ENCODE measurements at regions not wholly inside any gene's neighbourhood (a gene's known extent, or its start where the extent isn't known, plus 50 kb on each side); places are given as distances from the start of the nearest gene placed in this dataset.

DNA sequence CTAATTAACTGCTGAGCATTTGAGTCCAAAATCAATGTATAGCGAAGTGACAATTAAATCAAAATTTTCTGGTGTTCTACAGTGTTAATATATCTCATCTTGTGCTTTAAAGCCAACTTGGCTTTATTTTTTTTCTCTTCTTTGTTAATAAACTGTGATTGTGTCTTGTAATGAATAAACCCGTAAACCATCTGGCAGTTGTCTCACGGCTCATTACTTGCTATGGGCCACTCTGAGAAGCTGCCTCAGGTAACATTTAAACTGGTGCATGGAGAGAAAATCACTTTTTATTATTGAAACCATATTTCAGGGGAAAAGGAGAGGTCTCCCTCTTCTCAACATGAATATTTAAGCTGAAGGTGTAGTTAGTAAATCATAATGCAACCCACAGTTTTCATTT lies 694.0 kb downstream of the KCTD8 start:
- no peak for DNase-seq (ENCODE audit: insufficient read length, low spot score)
- TF ChIP-seq POLR2A (IDR thresholded peaks at IDR 0.05; ENCODE audit: low read depth, low read length) = no peak
- FAIRE-seq = no peak

- no peak for DNase-seq (ENCODE audit: insufficient read length, low spot score)
- no peak for TF ChIP-seq POLR2A (IDR thresholded peaks at IDR 0.05; ENCODE audit: low read depth, low read length)
- FAIRE-seq = no peak
Measured at GRCh38 chr4:43757147-43757546, 691.5 kb downstream of the KCTD8 start.

DNA sequence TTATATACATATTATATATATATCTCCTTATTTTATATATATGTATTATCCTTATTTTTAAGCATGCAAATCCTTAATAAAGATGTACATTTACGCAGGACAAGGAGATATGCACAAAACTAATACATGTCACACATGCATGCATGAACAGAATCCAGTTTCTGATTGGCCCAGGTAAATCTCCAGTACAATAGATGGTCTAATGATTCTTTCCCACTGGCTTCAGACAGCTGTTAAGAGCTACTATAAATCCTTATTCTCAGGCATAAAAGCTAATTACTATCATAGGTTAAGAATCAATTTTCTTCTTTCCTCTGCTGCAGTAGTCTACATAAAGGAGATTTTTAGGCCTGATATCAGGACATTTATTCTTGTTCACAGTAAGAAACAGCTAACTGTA lies 689.8 kb downstream of the KCTD8 start:
- FAIRE-seq (no peak), DNase-seq (ENCODE audit: insufficient read length, low spot score) (no peak)
- no peak for TF ChIP-seq POLR2A (IDR thresholded peaks at IDR 0.05; ENCODE audit: low read depth, low read length)

DNA sequence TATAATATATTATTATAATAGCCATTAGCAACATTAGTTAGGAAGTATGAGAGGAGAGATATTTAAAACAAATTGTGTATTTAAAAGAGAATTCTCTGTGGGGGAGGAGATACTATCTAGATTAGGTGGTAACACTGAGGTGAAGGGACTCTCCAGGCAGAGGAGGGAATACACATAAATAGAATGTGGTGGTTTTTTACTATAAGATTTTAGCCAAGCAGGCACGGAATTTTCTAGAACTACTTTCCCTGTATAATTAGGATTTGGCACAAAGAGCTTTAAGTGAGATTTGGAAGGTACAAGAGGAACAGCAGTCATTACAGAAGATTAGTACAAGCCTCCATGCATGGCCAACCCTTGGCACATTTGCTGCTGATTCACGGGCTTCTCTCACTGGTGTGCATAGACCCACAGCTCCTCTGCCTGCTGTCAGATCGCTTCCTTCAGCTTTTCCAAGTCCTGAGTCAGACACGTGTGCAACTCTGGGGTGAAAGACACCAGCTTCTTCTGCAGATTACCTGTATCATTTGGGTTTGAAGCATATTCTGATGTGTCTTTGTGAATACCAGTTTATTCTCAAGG lies 685.5 kb downstream of the KCTD8 start:
- FAIRE-seq = no peak
- TF ChIP-seq POLR2A (IDR thresholded peaks at IDR 0.05; ENCODE audit: low read depth, low read length) = no peak
- no peak for DNase-seq (ENCODE audit: insufficient read length, low spot score)

- DNase-seq (ENCODE audit: insufficient read length, low spot score) (no peak), FAIRE-seq (no peak)
- TF ChIP-seq POLR2A (IDR thresholded peaks at IDR 0.05; ENCODE audit: low read depth, low read length) = no peak
Measured at GRCh38 chr4:43765514-43765913, 683.1 kb downstream of the KCTD8 start.

GRCh38 chr4:43766648-43767047 lies 682.0 kb downstream of the KCTD8 start:
- DNase-seq (ENCODE audit: insufficient read length, low spot score) (no peak), FAIRE-seq (no peak)
- TF ChIP-seq POLR2A (IDR thresholded peaks at IDR 0.05; ENCODE audit: low read depth, low read length) = no peak

- DNase-seq (ENCODE audit: insufficient read length, low spot score) (no peak), FAIRE-seq (no peak)
- no peak for TF ChIP-seq POLR2A (IDR thresholded peaks at IDR 0.05; ENCODE audit: low read depth, low read length)
Measured at GRCh38 chr4:43776371-43776770, 672.2 kb downstream of the KCTD8 start.

DNA sequence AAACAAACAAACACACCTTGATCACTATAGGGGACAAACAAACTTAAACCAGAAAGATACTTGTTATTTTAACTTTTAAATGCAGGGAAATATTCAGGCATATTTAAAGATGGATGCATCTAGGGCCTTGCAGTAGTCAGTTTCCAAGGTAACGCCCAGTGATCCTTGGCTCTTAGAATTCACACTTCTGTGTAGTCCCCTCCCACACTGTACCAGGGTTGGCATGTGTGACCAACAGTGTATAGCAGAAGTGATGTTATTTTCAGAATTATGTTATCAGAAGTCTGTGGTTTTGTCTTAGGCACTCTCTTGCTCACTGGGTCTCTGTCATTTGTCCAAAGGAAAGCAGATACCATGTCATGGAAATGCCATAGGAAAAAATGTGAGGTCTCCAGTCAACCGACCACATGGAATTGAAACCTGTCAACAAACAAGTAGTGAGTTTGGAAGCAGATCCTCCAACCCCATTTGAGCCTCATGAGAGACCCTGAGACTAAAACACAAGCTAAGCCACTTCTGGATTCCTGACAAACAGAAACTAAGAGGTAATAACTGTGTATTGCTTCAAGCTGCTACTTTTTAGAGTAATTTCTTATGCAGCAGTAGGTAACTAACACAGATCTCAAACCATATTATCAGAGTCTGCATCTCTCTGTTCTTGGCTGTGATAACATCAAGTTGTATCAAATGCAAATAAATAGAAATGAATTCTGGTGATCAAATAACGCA lies 670.3 kb downstream of the KCTD8 start:
- TF ChIP-seq POLR2A (IDR thresholded peaks at IDR 0.05; ENCODE audit: low read depth, low read length) = no peak
- FAIRE-seq = no peak
- DNase-seq (ENCODE audit: insufficient read length, low spot score) = no peak

GRCh38 chr4:43781125-43781524 lies 667.5 kb downstream of the KCTD8 start:
- TF ChIP-seq POLR2A (IDR thresholded peaks at IDR 0.05; ENCODE audit: low read depth, low read length) = no peak
- FAIRE-seq = no peak
- no peak for DNase-seq (ENCODE audit: insufficient read length, low spot score)

DNA sequence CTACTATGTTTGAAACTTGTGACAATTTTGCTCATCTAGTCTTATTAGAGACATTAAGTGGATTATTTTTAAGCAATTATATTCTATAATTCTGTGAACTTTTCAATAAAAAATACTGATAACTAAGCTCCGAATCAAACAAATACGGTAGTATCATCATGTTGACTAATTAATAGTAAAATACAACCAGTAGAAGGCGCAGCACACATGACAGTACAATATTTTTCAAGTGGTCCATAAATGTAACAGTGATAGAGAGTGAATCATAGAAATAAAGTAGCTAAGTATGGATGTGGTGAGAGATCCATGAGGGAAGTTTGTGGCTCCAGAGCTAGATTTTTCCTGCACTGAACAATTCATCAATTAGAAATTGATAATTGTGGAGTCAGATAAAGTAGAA lies 666.2 kb downstream of the KCTD8 start:
- DNase-seq (ENCODE audit: insufficient read length, low spot score) (no peak), FAIRE-seq (no peak)
- TF ChIP-seq POLR2A (IDR thresholded peaks at IDR 0.05; ENCODE audit: low read depth, low read length) = no peak

GRCh38 chr4:43816116-43816515 lies 632.5 kb downstream of the KCTD8 start:
- FAIRE-seq = no peak
- no peak for TF ChIP-seq POLR2A (IDR thresholded peaks at IDR 0.05; ENCODE audit: low read depth, low read length)
- DNase-seq (ENCODE audit: insufficient read length, low spot score) = no peak

DNA sequence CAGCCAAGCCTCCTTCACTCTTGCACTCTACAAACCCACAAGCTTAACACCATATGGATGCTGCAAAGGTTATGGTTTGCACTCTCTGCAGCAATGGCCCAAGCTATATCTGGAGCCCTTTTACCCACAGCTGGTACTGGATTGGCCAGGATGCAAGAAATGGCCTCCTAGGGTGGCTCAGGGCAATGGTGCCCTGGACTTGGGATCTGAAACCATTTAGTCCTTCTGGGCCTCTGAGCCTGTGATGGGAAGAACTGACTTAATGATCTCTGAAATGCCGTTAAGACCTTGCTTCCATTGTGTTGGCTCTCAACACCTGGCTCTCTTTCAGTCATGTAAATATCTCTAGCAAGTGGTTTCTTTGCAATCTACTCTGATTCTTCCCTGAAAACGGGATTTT lies 626.0 kb downstream of the KCTD8 start:
- no peak for TF ChIP-seq POLR2A (IDR thresholded peaks at IDR 0.05; ENCODE audit: low read depth, low read length)
- DNase-seq (ENCODE audit: insufficient read length, low spot score) (no peak), FAIRE-seq (no peak)

- no peak for DNase-seq (ENCODE audit: insufficient read length, low spot score)
Measured at GRCh38 chr4:43835869-43836268, 612.7 kb downstream of the KCTD8 start.

GRCh38 chr4:43837171-43837570 lies 611.4 kb downstream of the KCTD8 start:
- TF ChIP-seq POLR2A (IDR thresholded peaks at IDR 0.05; ENCODE audit: low read depth, low read length) = no peak
- DNase-seq (ENCODE audit: insufficient read length, low spot score) = no peak
- no peak for FAIRE-seq

More at GRCh38 chr4:43835869-43836268, 612.7 kb downstream of the KCTD8 start:
- no peak for FAIRE-seq
- no peak for TF ChIP-seq POLR2A (IDR thresholded peaks at IDR 0.05; ENCODE audit: low read depth, low read length)

- DNase-seq (ENCODE audit: insufficient read length, low spot score) (no peak), FAIRE-seq (no peak)
- no peak for TF ChIP-seq POLR2A (IDR thresholded peaks at IDR 0.05; ENCODE audit: low read depth, low read length)
Measured at GRCh38 chr4:43837604-43838003, 611.0 kb downstream of the KCTD8 start.
